ENCODE measurements at regions not wholly inside any gene's neighbourhood (a gene's known extent, or its start where the extent isn't known, plus 50 kb on each side); places are given as distances from the start of the nearest gene placed in this dataset.
"Not testable (repeated sequence)": the region's sequence is repeated elsewhere in the genome, so short reads cannot be mapped to it uniquely, and the experiment has no call there.

DNA sequence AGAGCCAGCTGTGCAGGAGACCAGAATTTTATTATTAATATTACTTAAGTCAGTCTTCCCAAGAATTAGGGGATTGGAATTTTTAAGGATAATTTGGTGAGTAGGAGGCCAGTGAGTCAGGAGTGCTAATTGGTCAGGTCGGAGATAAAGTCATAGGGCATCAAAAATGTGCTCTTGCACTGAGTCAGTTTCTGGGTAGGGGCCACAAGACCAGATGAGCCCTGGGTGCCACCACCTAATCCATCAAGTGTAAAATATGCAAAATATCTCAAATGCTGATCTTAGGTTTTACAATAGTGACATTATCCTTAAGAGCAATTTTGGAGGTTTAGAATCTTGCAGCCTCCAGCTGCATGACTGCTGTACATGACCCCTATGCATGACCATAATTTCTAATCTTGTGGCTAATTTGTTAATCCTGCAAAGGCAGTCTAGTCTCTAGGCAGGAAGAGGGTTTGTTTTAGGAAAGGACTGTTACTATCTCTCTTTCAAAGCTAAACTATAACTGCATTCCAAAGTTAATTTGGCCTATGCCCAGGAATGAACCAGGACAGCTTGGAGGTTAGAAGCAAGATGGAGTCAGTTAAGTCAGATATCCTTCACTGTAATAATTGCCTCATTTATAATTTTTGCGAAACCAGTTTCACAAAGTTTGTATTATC lies 215.9 kb downstream of the RNF152 start:
- no peak for DNase-seq (ENCODE audit: low read depth in 2 of 2)

DNA sequence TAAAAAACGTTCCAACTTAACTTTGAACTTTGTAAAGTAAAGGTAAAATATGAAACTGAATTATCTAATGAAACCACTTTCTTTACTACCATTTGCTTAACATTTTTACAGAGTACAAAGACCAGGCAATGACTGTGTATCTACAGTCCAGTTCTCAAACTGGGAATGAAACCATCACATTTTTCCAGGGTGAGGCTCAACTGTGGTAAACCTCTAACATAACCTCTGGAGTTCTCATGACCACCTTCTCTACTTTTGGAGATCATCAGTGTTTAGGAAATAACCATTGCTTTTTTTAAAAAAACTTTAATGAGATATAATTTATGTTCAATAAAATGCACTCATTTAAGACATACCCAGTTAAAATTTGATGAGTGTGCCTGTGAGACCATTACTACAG lies 223.5 kb downstream of the RNF152 start:
- no peak for DNase-seq (ENCODE audit: low read depth in 2 of 2)

DNA sequence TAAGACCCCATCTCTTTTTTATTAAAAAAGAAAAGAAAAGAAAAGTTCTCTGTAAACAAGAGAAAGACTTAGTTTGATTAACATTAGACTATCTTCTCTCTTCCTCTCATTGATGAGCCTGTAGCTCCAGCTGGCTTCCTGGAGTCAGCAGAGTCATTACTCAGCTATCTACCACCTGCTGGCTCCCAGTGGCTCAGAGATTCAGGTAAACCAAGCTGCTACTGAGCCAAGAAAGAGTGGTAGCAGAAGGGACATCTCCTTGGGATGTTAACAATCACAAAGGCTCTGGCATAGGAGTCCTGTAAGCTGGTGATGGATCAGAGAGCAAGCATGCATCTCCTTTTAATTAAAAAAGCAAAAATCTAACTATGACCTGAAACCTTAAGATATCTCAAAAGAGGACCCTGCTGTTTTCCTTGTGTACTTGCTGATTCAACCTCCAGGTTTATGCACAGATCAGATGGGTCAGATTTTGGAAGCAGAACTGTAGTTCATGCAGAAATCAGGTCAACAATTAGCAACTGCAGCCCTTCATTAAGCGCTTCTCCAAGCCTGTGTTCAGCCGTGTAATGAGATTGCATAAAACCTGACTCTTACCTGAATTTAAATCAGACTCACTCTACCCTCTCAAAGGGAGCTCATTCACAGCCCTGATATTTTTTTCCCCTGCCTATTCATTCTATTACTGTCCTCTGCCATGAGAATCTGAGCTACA lies 225.8 kb downstream of the RNF152 start:
- DNase-seq (ENCODE audit: low read depth in 2 of 2), result no peak

- DNase-seq (ENCODE audit: low read depth in 2 of 2), result no peak
These were observed 228.3 kb downstream of the RNF152 start for GRCh38 chr18:61664419-61665084.

GRCh38 chr18:61662726-61663125 lies 230.1 kb downstream of the RNF152 start:
- DNase-seq (ENCODE audit: low read depth in 2 of 2), result no peak

GRCh38 chr18:61658431-61658830 lies 234.4 kb downstream of the RNF152 start:
- DNase-seq (ENCODE audit: low read depth in 2 of 2), result no peak

DNA sequence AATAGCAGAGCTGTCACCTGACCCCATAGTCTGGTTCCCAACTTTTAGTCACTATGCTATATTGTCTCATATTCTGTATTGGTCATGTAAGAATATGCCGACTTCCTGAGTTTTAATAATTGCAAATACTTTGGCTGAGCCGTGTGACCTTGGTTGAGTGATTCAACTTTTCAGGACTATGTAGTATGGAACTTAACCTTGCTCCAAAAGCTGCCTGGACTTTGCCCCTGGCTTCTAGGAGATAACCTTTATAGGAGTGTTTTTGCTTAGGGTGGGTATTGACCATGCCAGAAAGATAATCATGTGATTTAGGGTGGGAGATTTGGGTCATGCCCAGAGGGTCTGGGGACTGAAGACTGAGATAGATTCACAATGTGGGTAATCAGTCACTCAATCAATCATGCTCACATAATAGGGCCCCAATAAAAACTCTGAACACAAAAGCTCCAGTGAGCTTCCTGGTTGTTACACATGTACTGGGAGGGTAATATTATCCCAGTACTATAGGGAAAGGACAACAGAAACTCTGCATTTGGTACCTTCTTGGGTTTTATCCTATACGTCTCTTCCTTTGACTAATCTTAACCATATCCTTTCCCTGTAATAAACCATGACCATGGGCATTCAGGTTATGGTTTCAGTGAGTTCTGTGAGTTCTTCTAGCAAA lies 235.6 kb downstream of the RNF152 start:
- no peak for DNase-seq (ENCODE audit: low read depth in 2 of 2)

DNA sequence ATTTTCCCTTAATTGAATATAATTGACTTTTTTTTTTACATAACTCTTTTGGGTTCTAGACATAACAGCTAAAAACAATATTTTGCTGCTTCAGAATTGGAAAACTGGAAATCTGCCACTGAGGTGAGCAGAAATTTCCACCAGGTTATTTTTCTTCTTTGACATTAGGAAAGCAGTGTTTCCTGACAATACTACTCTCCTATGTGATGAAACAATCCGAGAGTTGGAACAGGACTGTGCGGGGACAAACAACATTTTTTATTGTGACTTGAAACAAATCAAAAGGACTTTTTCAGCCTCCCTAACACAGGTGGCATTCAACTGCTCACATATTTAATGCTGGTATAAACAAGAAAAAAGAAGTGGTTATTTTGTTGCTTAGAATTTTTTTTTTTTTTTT lies 237.2 kb downstream of the RNF152 start:
- no peak for DNase-seq (ENCODE audit: low read depth in 2 of 2)

DNA sequence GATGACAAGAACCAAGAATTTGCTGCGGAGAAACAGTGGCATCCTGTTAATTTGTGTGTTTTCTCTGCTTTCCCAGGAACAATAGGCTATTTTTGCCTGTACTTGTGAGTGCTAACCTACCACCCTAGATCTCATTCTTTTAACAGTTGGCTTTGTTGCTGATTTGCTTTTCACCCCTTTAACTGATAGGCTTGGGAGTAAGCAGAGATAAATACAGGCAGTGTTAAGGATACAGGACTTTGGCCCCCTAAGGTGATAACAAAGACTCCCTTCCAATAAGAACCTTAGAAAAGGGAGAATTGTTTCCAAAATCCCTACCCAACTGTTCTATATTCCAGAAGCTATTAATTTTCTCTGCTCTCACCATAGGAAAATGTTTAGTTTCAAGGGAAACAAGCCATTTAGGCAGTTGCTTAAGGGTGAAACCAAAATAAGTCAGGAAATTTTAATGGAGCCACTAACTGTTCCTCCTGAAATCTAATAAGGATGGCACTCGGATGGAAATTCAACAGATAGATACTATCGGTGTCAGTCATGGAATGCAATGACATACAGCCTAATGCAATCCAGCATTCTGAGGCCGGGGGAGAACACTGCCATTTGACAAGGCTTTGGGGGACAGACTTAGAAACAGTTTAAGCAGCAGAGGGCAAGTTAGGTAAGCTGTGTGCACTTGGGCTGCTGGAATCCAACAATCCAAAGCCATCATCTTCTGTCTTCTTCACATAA lies 238.8 kb downstream of the RNF152 start:
- no peak for DNase-seq (ENCODE audit: low read depth in 2 of 2)

GRCh38 chr18:61651880-61652268 lies 240.9 kb downstream of the RNF152 start:
- DNase-seq (ENCODE audit: low read depth in 2 of 2), result no peak

DNA sequence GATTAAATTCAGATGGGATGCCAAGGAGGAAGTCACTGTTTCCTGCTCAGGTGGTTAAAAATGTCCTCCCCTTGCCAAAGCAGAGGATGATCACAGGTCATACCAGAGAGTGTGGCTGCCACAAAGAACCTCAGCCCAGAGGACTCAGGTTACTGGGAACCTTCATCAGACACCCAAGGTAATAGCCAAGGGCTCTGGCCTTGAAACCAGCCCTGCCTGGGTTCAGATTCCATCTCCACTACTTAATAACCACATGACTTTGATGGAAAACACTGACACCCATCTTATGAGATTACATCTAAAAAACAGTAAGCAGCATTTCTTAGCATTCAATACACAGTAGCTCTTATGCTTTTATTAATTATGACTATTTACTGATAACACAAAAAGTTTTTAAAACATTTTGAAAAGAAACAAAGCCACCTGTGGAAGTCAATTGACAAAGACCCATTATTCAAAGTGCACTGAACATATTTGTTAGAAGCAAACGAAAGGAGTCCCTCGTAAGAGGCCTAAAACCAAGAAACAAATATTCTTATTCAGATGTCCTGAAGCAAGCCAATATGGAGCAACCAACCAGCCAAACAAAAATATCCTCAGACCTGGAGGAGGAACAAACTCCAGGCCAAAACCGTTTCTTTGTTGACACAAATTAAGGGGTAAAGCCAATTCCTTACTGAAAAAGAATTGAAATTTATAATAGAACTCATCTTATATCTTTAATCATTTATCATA lies 241.5 kb downstream of the RNF152 start:
- DNase-seq (ENCODE audit: low read depth in 2 of 2), result no peak

DNA sequence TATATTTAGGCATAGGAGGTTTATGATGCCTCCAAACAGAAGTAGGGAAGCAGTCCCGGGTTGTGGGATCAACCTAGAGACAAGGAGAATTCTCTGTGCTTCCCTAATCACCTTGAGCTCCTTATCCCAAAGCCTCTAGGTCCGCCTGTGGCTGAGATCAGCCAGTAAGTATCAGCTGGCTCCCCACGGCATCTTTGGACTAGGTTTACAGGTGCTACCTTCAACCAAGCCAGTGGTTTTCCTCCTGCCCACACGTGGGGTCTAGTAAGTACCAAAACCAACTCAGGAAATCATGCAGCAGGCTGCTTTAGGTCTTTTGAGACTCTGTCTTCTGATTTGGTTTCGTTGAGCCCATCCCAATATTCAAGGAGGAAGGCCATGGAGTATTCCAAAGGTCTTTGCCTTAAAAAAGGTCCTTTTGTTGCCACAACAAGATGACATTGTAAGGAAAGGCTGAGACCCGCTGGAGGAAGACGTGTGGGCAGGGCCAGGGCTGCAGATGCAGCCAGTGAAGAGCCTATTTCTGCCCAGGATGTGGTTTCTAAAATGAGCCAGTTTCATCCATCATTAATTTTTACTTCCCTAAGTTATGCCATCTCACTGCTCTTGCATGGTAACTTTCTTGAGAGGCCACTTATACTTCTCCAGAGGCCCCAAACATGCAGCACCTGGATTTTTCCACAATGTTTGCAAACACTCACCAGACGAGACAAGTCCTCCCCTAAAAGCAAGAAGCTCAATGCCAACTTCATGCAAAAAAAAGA lies 248.7 kb downstream of the RNF152 start:
- no peak for DNase-seq (ENCODE audit: low read depth in 2 of 2)

DNA sequence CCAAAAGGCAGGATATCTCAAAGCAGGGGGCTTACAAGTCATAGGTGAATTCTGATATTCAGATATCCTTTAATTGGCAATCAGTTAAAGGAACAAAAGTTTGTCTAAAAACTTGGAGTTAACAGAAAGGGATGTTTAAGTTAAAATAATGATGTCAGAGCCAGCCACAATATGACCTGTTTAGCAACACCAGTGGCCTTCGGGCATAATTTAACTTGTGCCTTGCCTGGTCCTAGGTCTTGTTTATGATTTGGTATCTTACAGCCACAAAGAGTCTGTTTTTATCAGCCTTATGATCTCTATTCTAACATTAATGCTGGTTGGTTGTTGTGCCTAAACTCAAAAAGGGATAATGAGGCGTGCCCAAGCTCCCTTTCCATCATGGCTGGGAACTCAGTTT lies 252.9 kb downstream of the RNF152 start:
- DNase-seq (ENCODE audit: low read depth in 2 of 2), result no peak

DNA sequence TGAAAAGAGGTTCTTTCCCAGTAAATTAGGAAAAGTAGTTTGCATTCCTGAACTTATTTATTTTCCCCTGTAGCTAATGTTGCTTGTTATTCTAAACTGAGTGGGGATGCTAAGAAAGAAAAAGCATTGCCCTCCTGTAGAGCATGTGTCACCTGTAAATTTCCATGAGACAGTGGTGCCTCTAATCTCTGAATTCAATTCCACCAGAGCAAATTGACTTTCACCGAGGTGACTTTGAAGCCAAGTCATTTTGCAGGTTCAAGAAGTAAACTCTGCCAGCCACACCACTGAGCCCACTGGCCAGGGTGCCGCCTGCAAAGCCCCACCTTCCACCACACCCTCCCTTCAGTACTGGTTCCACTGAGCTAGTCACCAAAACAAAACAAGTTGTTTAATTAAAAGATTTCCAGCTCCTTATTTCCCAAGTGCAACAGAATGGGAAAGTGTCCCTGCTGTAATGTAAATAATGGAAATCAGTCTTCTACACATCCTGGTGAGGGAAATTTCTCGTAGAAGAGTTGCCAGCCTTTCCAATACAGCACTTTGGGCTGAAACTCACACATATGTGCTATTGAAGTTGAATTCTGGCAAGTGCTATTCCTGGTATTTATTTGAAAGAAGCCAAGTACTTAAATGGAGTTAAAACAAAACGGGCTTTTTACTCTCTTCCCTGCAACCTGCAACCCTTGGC lies 254.8 kb downstream of the RNF152 start:
- DNase-seq (ENCODE audit: low read depth in 2 of 2), result no peak

- no peak for DNase-seq (ENCODE audit: low read depth in 2 of 2)
These were observed 255.5 kb downstream of the RNF152 start for GRCh38 chr18:61637319-61637718.

DNA sequence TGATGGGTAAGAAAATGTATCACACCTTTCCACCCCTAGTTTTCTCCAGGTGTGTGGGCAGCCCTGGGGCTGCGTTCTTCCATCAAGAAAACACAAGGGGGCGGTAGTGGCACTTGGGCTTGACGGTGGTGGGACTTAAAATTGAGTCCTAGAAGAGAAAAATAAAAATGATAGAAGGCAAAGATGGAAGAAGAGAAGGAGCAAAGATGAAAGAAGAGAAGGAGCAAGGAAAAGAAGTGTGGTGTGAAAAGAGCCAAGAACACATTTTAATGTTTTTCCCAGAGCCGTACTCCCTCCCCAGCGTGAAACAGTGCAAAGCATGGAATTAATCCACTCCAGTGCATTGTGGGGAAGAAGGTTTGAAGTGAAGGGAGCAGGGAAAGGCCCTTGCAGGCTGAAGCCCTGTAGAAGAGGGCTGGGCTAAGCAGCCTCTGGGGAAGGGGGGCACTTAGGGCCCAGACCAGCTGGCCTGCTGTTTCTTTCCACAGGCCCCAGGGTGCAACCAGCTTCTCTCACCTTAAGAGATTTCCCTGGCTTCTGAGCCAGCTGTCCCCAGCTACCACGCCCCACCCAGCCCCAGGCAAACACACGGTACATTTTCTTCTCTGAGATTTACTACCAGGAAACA lies 256.8 kb downstream of the RNF152 start:
- DNase-seq (ENCODE audit: low read depth in 2 of 2), result peak; percentile 7 to 25

DNA sequence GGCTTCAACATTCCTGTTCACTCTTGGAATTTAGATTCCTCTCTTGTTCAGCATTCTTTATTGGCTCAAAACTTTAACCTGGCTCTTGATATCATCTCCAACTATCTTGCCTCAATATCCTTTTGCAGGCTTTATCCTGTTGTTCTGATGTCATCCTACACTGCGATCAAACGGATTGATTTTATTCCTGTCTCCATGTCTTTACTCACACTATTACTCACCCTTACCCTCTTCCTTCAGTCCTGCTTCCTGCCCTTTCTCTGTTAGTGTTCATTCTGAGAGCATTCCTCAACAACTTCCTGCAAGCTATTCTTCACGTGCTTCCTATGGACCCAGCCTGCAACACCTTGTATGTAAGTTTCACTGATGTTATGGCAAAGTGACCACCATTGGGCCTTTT lies 264.7 kb downstream of the RNF152 start:
- DNase-seq (ENCODE audit: low read depth in 2 of 2), result no peak

DNA sequence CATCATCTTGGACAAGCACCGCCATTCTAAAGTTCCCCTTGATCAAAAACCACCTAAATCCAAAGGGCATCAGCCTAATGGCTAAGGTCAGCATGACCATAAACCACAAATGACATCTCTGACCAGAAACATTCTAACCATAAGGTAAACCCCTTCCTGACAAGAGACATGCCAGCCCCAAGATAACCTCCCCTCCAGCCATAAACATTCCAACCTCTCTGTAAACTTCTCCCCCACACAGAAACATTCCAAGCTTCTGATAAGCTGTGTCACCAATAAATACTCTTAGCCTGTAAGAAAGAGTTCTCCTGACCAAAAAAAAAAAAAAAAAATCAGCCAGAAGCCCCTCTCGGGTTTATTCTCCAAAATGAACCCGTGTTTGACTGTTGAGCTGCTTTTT lies 268.2 kb downstream of the RNF152 start:
- DNase-seq (ENCODE audit: low read depth in 2 of 2), result not testable (repeated sequence)

DNA sequence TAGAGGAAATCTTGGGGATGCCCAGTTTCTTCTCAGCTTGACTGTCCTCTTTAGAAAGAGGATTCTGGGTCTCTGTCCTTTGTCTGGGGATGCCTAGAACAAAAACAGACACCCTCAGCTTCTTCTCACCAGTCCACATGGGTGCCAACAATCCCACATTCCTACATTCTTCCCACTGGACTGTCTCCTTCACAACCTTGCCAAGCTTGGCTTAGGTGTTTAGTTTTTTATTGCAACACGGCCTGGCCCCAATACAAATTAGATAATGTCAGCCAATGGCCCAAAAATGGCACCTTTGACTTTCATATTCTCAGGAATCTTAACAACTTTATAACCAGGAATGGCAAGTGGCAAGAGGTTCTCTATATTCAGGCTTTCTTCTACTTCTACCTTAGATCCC lies 273.0 kb downstream of the RNF152 start:
- DNase-seq (ENCODE audit: low read depth in 2 of 2), result no peak

Data from stimulated activated CD4-positive, alpha-beta T cell treated with anti-CD3 and anti-CD28 coated beads, Interleukin-1b, Interleukin-23, amount 100 ng/mL, for 4 hours (primary cell).